ENCODE measurements at regions not wholly inside any gene's neighbourhood (a gene's known extent, or its start where the extent isn't known, plus 50 kb on each side); places are given as distances from the start of the nearest gene placed in this dataset.
"Not testable (repeated sequence)": the region's sequence is repeated elsewhere in the genome, so short reads cannot be mapped to it uniquely, and the experiment has no call there.

GRCh38 chr6:126667728-126668127 lies 327.8 kb downstream of the CENPW start:
- no peak for DNase-seq (ENCODE audit: low read depth)

- no peak for DNase-seq (ENCODE audit: low read depth)
Measured at GRCh38 chr6:126672649-126673048, 332.7 kb downstream of the CENPW start.

- DNase-seq (ENCODE audit: low read depth): not testable (repeated sequence)
Measured at GRCh38 chr6:126673749-126674148, 333.8 kb downstream of the CENPW start.

GRCh38 chr6:126682440-126682839 lies 342.5 kb downstream of the CENPW start:
- DNase-seq (ENCODE audit: low read depth): no peak

GRCh38 chr6:126685182-126685581 lies 345.3 kb downstream of the CENPW start:
- DNase-seq (ENCODE audit: low read depth): no peak

- DNase-seq (ENCODE audit: low read depth): no peak
Measured at GRCh38 chr6:126696921-126697693, 357.2 kb downstream of the CENPW start.

GRCh38 chr6:126698732-126699240 lies 358.9 kb downstream of the CENPW start:
- no peak for DNase-seq (ENCODE audit: low read depth)

GRCh38 chr6:126701676-126702560 lies 362.0 kb downstream of the CENPW start:
- DNase-seq (ENCODE audit: low read depth): no peak

GRCh38 chr6:126716032-126716431 lies 376.1 kb downstream of the CENPW start:
- no peak for DNase-seq (ENCODE audit: low read depth)

- DNase-seq (ENCODE audit: low read depth): no peak
Measured at GRCh38 chr6:126716826-126717509, 377.1 kb downstream of the CENPW start.

- no peak for DNase-seq (ENCODE audit: low read depth)
Measured at GRCh38 chr6:126718600-126719327, 378.8 kb downstream of the CENPW start.

- DNase-seq (ENCODE audit: low read depth): no peak
Measured at GRCh38 chr6:126720304-126720703, 380.4 kb downstream of the CENPW start.

GRCh38 chr6:126721581-126722160 lies 381.8 kb downstream of the CENPW start:
- peak; percentile 78 for DNase-seq (ENCODE audit: low read depth)

- no peak for DNase-seq (ENCODE audit: low read depth)
Measured at GRCh38 chr6:126722411-126722810, 382.5 kb downstream of the CENPW start.

- no peak for DNase-seq (ENCODE audit: low read depth)
Measured at GRCh38 chr6:126723541-126724170, 383.7 kb downstream of the CENPW start.

- no peak for DNase-seq (ENCODE audit: low read depth)
Measured at GRCh38 chr6:126724821-126725220, 384.9 kb downstream of the CENPW start.

- DNase-seq (ENCODE audit: low read depth): not testable (repeated sequence)
Measured at GRCh38 chr6:126726454-126726853, 386.5 kb downstream of the CENPW start.

GRCh38 chr6:126738146-126738545 lies 380.3 kb upstream of the RSPO3 start:
- no peak for DNase-seq (ENCODE audit: low read depth)

GRCh38 chr6:126738641-126739040 lies 379.8 kb upstream of the RSPO3 start:
- no peak for DNase-seq (ENCODE audit: low read depth)

- DNase-seq (ENCODE audit: low read depth): no peak
Measured at GRCh38 chr6:126743076-126743475, 375.4 kb upstream of the RSPO3 start.
